ENCODE measurements at regions not wholly inside any gene's neighbourhood (a gene's known extent, or its start where the extent isn't known, plus 50 kb on each side); places are given as distances from the start of the nearest gene placed in this dataset.

DNA sequence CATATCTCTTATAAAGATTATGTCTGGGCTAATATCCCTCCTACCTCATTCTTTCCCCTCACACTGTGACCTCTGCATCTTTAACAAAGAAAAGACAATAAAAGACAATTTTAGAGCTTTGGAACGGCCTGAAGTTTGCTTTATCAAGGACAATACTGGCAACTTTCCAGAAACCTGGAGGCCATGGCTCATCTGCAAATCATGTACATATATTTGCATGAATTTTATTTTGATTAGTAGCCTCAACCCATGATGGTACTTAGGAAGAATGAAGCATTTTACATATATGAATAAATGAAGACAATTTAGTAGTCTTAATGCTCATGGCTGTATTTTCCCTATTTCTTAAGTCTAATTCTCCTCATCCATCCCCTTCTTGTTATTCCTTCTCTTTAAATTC lies 612.2 kb upstream of the CXADR start:
- DNase-seq (ENCODE audit: low spot score): no peak

DNA sequence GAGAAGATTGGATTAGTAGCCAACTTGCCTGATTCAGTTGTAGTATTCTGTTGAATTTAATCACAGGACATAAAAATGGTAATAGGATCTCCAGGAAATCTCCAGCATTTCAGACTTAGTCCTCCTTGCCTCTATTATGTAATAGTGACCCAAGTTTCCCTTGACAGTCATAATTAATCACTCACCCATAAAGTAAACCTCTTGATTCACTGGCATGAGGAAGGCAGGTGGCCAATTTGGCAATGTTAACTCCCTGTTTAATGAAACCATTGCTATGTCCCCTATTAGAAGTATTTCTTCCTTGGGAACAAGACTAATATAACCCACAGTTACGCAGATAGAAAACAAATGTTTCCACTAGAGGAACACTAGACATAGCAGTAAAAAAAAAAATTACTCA lies 604.8 kb upstream of the CXADR start:
- DNase-seq (ENCODE audit: low spot score): no peak

DNA sequence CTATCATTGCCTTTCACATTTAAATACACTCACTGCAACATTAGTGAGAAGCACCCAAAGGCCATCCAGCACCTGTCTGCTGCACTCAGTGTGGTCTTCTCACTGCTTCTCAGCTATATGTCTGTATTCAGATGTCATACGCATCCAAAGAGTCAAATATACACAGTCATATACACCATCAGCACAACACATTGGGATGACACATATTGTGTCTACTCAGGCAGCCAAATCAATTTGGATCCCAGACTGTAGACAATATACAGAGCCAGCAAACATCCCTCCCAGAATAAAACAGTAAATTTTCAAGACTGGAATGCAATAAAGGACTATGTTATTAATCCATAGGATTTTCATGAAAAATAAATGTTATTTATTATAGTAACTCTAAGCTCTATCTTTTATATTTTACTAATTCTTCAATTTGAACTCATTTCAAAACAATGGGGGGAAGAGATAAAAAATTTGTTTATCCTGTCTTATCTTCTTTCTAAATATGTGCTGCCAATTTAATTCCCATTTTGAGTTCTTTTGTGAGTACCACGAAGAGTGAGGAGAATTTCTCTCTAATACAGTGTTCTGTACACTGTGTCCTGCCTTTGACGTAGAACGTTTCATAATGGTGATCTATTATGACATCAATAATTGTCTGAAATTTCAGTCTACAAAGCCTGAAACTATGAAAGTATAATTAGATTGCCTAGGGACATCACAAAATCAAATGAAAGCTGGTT lies 602.2 kb upstream of the CXADR start:
- no peak for DNase-seq (ENCODE audit: low spot score)

DNA sequence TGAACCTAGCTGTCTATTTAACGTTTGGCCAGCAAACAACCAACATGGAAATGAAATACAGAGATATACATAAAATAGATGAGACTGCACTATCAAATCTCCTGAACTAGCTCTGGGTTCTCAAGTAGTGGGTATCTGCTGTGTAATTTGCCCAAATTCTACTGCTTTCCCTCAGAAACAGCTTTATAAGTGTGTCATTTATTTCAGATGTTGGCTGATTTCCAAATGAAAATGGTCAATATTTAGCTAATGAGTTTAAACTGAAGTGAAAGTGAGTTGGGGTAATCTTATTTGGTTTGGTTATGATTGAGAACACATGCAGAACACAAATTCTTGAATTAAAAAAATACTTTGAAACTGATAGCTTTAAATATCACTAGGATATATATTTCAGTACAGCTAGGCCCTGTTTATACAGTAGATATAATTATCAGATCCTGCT lies 601.7 kb upstream of the CXADR start:
- DNase-seq (ENCODE audit: low spot score): no peak

DNA sequence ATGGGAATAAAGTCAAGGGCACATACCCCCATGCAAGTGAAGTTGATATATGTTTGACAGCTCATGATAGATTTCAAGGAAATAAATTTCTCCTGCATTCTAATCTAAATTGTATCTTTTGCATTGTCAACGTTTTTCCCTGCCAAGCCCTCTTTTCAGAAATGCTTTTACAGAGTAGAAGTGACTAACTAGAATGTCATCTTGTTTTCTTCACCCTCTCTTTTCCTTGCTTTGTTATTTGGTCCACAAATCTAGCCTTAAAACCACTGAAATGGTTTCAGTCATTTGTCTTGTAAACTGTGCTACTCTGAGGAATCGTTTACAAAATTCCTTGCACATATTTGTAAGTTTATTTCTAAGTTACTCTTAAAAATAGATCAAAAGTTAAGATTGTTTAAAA lies 600.8 kb upstream of the CXADR start:
- DNase-seq (ENCODE audit: low spot score): peak; percentile 26

DNA sequence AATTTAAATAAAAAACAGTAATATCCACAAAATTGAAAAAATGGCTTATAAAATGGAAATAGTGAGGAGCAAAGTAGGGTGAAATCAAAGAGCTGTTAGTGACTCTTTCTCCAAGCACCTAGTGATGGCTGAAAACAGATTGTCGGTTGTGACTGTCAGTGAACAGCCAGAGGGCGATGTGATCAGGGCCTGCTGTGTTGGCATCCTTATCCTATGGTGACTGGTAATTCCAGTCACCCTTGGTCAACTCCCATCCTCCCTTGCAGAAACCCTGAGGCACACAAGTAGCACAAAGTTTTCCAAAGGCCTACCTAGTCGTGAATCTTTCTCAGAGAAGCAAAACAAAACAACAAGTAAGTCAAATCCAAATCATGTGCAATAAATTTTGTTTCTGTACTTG lies 599.8 kb upstream of the CXADR start:
- DNase-seq (ENCODE audit: low spot score): peak; percentile 8

DNA sequence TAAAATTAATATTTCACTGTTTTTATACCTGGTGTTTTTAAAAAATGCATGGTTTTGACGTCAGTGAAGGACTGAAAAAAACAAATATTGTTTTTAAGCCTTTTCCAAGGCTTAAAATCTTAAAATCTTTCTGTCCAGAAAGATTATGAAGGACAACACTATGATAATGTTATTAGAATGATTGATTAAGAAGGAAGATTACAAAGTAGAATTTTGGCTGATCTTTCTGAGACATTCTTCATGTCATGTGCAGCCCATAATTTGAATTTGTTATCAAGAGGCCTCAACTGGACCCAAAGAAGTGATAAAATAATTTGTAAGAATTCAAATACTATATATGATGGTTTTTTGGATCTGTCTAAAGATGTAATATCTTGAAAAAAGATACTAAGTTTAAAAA lies 584.4 kb upstream of the CXADR start:
- no peak for DNase-seq (ENCODE audit: low spot score)

DNA sequence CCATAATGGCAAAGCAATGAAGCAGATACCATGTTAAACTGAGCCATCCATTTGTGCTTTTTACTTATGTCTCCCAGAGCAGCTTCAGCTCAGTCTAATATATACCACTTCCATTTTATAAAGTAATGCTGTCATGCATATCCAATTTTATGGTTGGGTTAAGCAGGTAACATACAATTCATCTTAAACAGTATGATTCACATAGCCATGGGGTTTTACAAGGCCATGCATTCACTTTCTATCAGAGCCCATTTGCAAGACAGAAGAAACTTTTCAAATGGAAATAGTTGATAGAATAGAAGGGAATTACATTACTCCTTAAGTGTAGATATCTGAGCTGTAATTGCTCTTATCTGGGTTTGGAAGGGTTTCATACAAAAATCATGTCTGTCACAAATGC lies 580.5 kb upstream of the CXADR start:
- no peak for DNase-seq (ENCODE audit: low spot score)

DNA sequence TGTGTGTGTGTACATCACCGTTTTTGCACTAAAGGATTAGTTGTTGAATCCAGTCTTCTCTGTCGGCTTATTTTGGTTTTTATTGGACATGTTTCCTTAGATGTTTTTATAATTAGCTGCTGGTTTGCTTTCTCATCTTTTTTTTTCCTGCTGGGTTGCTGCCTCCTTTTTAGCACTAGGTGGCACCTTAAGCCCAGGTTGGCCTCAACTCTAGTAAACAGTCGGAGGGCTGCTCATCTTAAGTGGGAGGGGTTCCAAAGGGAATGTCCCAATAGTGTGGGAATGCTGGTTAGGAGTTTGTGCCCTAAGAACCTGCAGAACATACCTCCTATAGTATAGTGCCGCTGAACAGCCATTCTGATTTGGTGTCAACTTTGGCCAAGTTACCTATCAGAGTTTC lies 570.1 kb upstream of the CXADR start:
- DNase-seq (ENCODE audit: low spot score): peak; percentile 12

DNA sequence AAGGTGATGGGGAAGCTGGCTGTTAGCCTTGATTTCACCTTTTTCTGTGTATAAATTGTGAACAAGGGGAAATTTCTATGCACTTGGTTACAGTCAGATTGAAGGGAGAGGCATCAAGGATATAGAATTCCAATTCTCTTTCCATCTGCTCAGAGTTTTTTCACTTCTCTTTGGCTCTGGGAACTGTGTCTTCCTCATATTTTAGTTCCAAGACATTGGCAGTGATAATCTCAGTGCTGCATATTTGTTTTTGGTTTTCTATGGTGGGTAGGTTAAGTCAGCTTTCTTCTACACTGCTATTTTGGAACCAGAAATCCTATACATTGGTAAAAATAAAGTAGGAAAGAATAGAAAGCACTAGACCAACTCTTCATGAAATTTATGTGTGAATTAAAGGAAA lies 569.6 kb upstream of the CXADR start:
- DNase-seq (ENCODE audit: low spot score): no peak

DNA sequence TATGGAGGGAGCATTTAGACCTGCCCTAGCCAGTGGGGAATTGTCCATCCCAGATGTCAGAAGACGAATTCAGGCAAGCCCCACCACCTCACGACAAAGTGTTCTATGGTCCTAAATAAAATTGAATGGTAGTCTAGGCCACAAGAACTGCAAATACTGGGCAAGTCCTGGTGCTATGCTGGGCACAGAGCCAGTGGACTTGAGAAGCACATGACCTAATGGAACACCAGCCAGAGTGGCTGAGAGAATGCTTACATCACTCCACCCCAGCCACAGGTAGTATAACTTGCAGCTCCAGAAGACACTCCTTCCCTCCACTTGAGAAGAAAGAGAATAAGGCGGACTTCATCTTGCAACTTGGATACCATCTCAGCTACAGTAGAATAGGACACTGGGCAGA lies 567.3 kb upstream of the CXADR start:
- no peak for DNase-seq (ENCODE audit: low spot score)

DNA sequence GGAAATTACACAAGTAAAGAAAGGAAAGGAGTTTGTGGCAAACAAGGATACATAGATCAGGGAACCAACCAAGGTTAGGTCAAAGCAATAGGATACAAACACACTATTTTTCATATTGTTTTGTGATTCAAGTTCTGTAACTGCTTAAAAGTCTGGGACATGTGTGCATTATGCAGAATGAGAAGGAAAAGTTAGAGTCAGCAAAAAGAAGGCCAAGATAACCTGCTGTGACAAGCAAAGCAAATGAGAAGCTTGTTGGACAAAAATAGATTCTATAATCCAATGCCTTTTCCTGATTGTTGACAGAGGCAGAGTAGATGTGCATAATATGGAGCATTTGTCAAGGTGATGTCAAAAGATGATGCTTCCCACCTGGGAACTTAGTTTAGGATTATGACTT lies 556.0 kb upstream of the CXADR start:
- no peak for DNase-seq (ENCODE audit: low spot score)

DNA sequence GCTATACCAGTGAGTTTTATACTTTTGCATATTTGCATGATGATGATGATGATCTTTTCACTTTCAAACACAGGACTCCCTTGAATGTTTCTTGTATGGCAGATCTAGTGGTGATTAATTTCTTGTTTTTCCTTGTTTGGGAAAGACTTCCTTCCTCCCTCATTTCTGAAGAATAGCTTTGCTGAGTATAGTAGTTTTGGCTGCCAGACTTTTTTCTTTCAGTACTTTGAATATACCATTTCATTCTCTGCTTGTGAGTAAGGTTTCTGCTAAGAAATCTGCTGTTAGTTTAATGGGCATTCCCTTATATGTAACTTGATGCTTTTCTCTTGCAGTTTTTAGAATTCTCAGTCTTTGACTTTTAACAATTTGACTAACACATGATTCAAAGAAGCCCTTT lies 547.4 kb upstream of the CXADR start:
- no peak for DNase-seq (ENCODE audit: low spot score)

DNA sequence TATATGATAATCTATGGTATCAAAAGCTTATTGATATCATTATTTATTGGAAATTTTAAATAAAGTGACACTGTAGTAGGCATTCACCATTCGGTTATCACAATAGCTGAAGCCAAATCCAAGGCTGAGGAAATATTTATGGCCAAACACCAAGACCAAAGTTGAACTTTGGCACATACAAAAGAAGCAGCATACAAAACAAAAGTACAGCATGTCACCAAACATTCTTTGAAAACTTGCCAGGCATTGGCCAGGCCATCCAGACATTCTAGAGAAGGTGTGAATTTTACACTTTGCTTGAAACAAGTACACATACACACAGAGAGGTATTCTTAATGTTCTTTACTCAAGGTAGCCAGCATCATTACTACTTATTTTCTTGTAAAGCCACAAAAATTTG lies 544.4 kb upstream of the CXADR start:
- DNase-seq (ENCODE audit: low spot score): no peak

DNA sequence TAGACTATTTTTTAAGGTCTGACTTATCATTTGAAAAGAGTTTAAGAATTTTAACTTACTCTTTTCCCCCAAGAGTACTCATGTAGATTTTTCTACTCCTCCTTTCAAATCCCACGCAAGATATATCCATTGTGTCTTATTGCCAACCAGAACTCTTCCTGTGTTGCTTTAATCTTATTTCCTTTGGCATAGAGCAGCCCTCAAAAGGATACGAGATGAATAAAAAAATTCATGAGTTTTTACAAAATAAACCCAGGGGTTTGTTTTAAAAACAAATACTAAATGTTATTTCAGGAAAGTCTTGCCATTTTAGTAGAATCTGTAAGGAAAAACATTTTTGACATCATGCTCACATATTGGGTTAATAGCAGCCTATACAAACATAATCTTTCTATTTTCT lies 543.2 kb upstream of the CXADR start:
- DNase-seq (ENCODE audit: low spot score): no peak

DNA sequence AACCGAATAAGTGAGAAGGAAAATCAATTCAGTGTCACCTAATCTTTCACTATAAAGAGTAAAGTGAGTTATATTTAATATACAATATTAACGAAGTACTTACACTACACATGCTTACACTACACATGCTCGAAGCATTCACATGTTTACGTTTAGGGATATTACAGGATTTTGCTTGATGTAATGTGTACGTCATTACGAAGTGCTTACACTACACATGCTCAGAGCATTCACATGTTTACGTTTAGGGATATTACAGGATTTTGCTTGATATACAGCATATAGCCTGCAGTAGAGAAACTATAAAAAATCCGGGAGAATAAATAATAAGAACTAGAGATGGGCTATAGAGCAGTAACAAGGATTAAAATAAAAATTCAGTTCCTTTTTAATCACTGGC lies 538.8 kb upstream of the CXADR start:
- no peak for DNase-seq (ENCODE audit: low spot score)

DNA sequence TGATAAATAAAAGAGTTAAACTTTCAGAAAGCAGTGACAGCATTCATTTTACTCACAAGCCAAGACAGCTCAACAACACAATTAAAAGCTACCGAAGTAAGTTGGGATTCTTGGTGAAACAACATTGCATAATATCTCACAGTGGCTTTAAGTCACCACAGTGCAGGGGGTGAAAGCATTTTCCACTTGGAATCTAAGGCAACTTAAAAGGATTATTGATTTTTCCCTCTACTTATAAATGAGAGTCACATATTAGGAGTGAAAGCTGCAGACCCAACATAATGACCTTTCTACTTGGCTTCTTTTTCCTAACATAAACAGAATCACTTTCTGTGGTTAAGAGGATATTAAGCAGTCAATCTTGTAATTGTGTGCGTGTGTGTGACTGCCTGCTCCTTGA lies 536.6 kb upstream of the CXADR start:
- DNase-seq (ENCODE audit: low spot score): no peak

DNA sequence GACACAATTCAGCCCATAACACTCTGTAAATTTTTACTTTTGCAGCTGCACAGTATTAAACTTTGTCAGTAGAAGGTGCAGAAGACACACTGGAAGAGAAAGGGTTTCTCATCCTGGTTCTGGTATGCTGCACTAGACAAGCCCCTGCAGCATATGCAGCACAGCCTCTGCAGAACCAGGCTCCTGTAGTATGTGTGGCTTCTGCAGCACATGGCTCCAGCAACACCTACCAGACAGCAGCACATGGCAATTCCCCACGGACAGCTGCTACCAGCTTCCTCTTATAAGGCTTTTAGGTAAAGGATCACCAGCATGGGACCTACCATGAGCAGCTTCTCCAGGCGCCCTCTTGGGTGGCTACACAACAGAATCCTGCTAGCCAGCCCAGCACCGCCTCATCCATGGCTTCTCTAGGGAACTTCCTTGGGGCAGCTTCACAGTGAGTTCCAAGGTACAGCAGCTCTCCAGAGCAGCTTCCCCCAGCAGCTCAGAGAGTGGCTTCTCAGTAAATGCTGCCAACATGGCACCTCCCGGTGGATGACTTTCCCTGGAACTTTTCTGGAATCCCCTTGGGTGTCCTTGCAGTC lies 534.4 kb upstream of the CXADR start:
- no peak for DNase-seq (ENCODE audit: low spot score)

DNA sequence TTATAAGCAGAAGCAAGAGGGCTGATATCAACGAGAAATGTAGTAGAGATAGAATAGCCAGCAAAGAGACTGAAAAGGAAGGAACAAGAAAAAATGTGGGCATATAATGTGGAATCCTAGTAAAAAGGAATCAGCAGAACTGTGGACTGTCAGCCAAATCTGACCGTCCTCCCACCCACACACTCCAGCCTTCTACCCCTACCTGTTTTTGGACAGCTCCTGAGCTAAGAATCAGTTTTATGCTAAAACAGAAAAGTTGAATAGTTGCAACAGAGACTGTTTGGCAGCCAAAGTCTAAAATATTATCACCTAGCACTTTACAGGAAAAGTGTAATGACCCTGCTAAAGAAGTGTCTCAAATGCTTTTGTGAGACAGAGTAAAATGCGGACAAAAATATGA lies 533.3 kb upstream of the CXADR start:
- no peak for DNase-seq (ENCODE audit: low spot score)

DNA sequence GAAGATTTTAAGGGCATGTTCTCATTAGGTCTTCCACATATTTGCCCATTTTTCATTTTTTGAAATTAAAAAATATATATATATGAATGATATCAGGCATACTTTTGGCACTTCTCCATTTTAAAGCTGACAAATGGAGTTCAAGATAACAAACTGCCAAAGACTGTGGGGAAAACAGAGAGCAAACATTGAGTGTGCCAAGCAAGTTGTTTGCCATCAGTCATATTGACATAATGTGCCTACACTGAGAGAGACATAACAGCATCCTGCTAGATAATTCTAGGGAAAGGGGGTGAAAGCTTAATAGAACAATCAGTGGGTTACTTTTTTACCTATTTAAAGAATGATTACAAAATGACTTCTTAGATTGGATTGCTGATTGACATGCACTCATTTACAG lies 529.4 kb upstream of the CXADR start:
- no peak for DNase-seq (ENCODE audit: low spot score)

DNA sequence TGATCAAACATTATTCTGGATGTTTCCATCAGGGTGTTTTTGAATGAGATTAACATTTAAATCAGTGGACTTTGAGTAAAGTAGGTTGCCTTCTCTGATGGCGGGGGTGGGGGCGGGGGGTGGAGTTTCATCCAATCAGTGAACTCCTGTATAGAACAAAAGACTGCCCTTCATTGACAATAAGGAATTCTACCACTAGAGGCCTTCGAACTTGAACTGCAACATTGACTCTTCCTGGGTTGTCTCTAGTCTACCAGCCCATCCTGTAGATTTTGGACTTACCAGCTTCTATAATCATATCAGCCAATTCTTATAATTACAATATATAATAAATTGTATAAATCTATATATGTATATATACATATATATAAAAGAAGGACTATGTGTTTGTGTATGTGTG lies 520.4 kb upstream of the CXADR start:
- DNase-seq (ENCODE audit: low spot score): no peak

DNA sequence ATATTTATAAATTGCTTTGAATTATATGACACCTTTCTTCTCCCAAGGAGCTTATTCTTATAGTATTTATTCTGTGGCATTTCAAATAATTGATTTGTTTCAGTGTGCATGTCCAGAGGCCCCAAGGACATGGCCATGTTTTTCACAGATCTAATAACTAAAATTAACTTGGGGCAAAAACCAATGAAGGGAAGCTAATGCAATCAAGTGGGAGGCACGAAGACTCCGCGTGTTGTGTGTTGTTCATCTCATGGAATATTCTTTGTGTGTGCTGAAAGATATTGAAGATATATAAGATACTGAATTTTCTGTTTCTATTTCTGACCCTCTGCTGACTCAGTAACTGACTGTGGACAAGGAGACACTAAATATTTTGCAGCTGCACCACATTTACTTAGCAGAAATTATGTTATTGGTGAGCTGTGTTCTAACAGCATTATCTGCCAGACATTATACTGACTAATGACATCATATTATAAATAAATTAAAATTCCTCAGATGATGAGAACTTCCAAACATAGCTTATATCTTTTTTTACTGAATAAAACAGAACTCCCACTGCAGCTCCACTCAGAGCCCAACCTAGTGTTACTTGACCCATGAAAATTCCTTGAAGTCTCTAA lies 519.3 kb upstream of the CXADR start:
- DNase-seq (ENCODE audit: low spot score): no peak

DNA sequence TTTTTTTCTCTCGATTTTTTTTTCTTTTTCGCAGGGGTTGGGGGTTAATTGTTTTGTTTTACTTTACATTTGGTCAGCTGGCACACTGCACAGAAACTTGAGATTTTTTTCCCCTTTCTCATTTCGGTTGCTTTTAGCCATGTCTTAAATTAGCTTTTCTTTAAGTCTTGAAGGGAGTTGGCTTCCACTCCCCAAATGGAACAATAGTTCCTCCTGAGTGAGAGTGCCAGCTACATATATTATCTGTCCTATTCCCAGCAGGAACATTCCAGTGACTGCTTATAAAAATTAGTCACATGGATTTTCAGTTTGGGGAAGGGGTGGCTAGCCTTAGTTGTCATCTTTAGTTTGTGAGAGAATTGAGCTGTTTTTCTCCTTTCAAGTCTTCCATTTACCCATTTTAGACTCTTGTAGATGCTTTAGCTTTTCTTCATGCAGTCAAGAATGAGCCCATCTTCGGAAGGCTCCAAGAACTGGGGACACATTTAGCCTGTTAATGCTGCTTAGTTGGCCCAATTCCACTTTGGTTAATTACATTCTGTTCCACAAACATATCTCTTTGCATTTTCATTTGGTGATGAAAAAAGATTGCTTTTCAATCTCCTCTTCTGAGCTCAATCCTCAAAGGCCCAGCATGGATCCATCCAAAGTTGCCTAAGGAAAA lies 510.1 kb upstream of the CXADR start:
- DNase-seq (ENCODE audit: low spot score): no peak
